ENCODE measurements at regions not wholly inside any gene's neighbourhood (a gene's known extent, or its start where the extent isn't known, plus 50 kb on each side); places are given as distances from the start of the nearest gene placed in this dataset.
"Not testable (repeated sequence)": the region's sequence is repeated elsewhere in the genome, so short reads cannot be mapped to it uniquely, and the experiment has no call there.

GRCh38 chr6:139988685-139989084 is 614.2 kb upstream of the CITED2 start:
- no peak for DNase-seq

GRCh38 chr6:139987091-139987490 is 612.6 kb upstream of the CITED2 start:
- no peak for DNase-seq

- DNase-seq, result no peak
Observed at GRCh38 chr6:139985236-139985815, 610.9 kb upstream of the CITED2 start.

- DNase-seq, result no peak
Observed at GRCh38 chr6:139984317-139984716, 609.9 kb upstream of the CITED2 start.

- no peak for DNase-seq
Observed at GRCh38 chr6:139983555-139984276, 609.3 kb upstream of the CITED2 start.

GRCh38 chr6:139982652-139983295 is 608.3 kb upstream of the CITED2 start:
- no peak for DNase-seq

GRCh38 chr6:139982195-139982594 is 607.7 kb upstream of the CITED2 start:
- no peak for DNase-seq

- DNase-seq, result no peak
Observed at GRCh38 chr6:139981768-139982181, 607.3 kb upstream of the CITED2 start.

- no peak for DNase-seq
Observed at GRCh38 chr6:139981066-139981624, 606.7 kb upstream of the CITED2 start.

- not testable (repeated sequence) for DNase-seq
Observed at GRCh38 chr6:139980631-139981030, 606.2 kb upstream of the CITED2 start.

GRCh38 chr6:139979021-139979725 is 604.7 kb upstream of the CITED2 start:
- no peak for DNase-seq

GRCh38 chr6:139977887-139978332 is 603.5 kb upstream of the CITED2 start:
- DNase-seq, result no peak

- DNase-seq, result no peak
Observed at GRCh38 chr6:139973669-139974344, 599.4 kb upstream of the CITED2 start.

- no peak for DNase-seq
Observed at GRCh38 chr6:139972116-139972515, 597.7 kb upstream of the CITED2 start.

GRCh38 chr6:139970591-139970991 is 596.1 kb upstream of the CITED2 start:
- no peak for DNase-seq

GRCh38 chr6:139967497-139967896 is 593.0 kb upstream of the CITED2 start:
- no peak for DNase-seq

- DNase-seq, result no peak
Observed at GRCh38 chr6:139965393-139965792, 590.9 kb upstream of the CITED2 start.

- no peak for DNase-seq
Observed at GRCh38 chr6:139964737-139965136, 590.3 kb upstream of the CITED2 start.

GRCh38 chr6:139962654-139963347 is 588.4 kb upstream of the CITED2 start:
- no peak for DNase-seq

GRCh38 chr6:139961190-139961589 is 586.7 kb upstream of the CITED2 start:
- no peak for DNase-seq

- DNase-seq, result no peak
Observed at GRCh38 chr6:139960671-139961070, 586.2 kb upstream of the CITED2 start.
